Keratinocyte (primary cell): ENCODE measurements at regions not wholly inside any gene's neighbourhood (a gene's known extent, or its start where the extent isn't known, plus 50 kb on each side); places are given as distances from the start of the nearest gene placed in this dataset.

ENCODE experiments used
- DNase-seq: peaks from one replicate; pipeline ENCODE4 v3.0.0-alpha.2; 2011; ENCODE audit warnings: low read depth, missing footprints, low spot score
- FAIRE-seq: peaks from 2 replicates; lab custom pipeline; 2011; peaks lifted over from hg19 to GRCh38; lab: Jason Lieb, UNC
- H2AFZ ChIP-seq: 2 replicates; pipeline ENCODE4 v1.6.0; 2012; ENCODE audit warnings: low read length, control low read depth, inconsistent platforms; ENCODE audit not compliant: control insufficient read depth
- H3K27ac ChIP-seq: 2 replicates; pipeline ENCODE4 v1.5.1; 2011; ENCODE audit warnings: low read length; ENCODE audit not compliant: control insufficient read depth, insufficient read depth
- H3K27me3 ChIP-seq: 3 replicates; pipeline ENCODE4 v1.6.0; 2011; ENCODE audit warnings: low read length; ENCODE audit not compliant: control insufficient read depth, insufficient read depth; ENCODE audit errors: extremely low read depth
- H3K36me3 ChIP-seq, 2 experiments: 2 replicates in 1 of 2; 3 replicates in 1 of 2; pipeline ENCODE4 v1.5.1; 2011; ENCODE audit warnings: low read length in 2 of 2, mild to moderate bottlenecking in 1 of 2; ENCODE audit not compliant: control insufficient read depth in 2 of 2, insufficient read depth in 2 of 2; ENCODE audit errors: extremely low read depth in 1 of 2
- H3K4me1 ChIP-seq: 3 replicates; pipeline ENCODE4 v1.5.1; 2011; ENCODE audit warnings: low read length; ENCODE audit not compliant: control insufficient read depth, insufficient read depth; ENCODE audit errors: extremely low read depth
- H3K4me2 ChIP-seq: 3 replicates; pipeline ENCODE4 v1.6.0; 2011; ENCODE audit warnings: low read depth, low read length; ENCODE audit not compliant: control insufficient read depth, insufficient read depth; ENCODE audit errors: extremely low read depth
- H3K4me3 ChIP-seq, 3 experiments: fragments of 200-600 bp in 1 of 3; sonication (generic) in 1 of 3; 2 replicates in 2 of 3; 3 replicates in 1 of 3; pipeline ENCODE4 v1.5.1; 2011 to 2016; ENCODE audit warnings: low read length in 3 of 3, mild to moderate bottlenecking in 3 of 3, control low read depth in 2 of 3, inconsistent platforms in 1 of 3, low read depth in 1 of 3, mixed read lengths in 1 of 3, mixed run types in 1 of 3, moderate library complexity in 1 of 3; ENCODE audit not compliant: control insufficient read depth in 2 of 3, insufficient read depth in 2 of 3; ENCODE audit errors: extremely low read depth in 1 of 3
- H3K79me2 ChIP-seq: 2 replicates; pipeline ENCODE4 v1.6.0; 2012; ENCODE audit warnings: low read length; ENCODE audit not compliant: control insufficient read depth, insufficient read depth
- H3K9ac ChIP-seq: 3 replicates; pipeline ENCODE4 v1.6.0; 2011; ENCODE audit warnings: low read length; ENCODE audit not compliant: control insufficient read depth, insufficient read depth; ENCODE audit errors: extremely low read depth
- H3K9me1 ChIP-seq: 3 replicates; pipeline ENCODE4 v1.6.0; 2011; ENCODE audit warnings: low read length; ENCODE audit not compliant: control insufficient read depth, insufficient read depth; ENCODE audit errors: extremely low read depth
- H3K9me3 ChIP-seq: 2 replicates; pipeline ENCODE4 v1.5.1; 2012; ENCODE audit warnings: low read depth, low read length; ENCODE audit not compliant: control insufficient read depth
- H4K20me1 ChIP-seq: 3 replicates; pipeline ENCODE4 v1.6.0; 2011; ENCODE audit warnings: low read length; ENCODE audit not compliant: control insufficient read depth, insufficient read depth; ENCODE audit errors: extremely low read depth
- CTCF ChIP-seq, 3 experiments: IDR thresholded peaks in 1 of 3; conservative IDR thresholded peaks in 1 of 3; optimal IDR thresholded peaks in 1 of 3; 2 replicates in 2 of 3; 3 replicates in 1 of 3; pipeline versions ENCODE3 to v1.5.1; 2011; ENCODE audit warnings: low read length in 3 of 3, mild to moderate bottlenecking in 3 of 3, moderate library complexity in 2 of 3, control low read depth in 1 of 3, inconsistent platforms in 1 of 3; ENCODE audit not compliant: insufficient read depth in 2 of 3; ENCODE audit errors: extremely low read depth in 1 of 3
- EZH2 ChIP-seq: IDR thresholded peaks from one replicate; pipeline ENCODE4 v1.6.1; 2012; ENCODE audit warnings: inconsistent platforms, mild to moderate bottlenecking, low read length, moderate library complexity
- dilution Hi-C: fragments of 300-500 bp; cut with MboI; formaldehyde crosslinking; loops from one replicate; pipeline ENCODE4 v1.7.0; 2020; ENCODE audit warnings: low sequenced_read_pairs; ENCODE audit not compliant: extremely low pct_ligation_motif_present

- H3K36me3 ChIP-seq: no peaks in the 10 kb centered on the region
- FAIRE-seq: no peak
- H3K9me1 ChIP-seq: no peaks in the 10 kb centered on the region
- DNase-seq: no peak
- dilution Hi-C loops: no loop called here
- no peaks in the 10 kb centered on the region for H4K20me1 ChIP-seq
- no peak overlapping the region for H3K27ac ChIP-seq
- H3K27me3 ChIP-seq: no peaks in the 10 kb centered on the region
- H3K9ac ChIP-seq: no peak overlapping the region
- no peaks in the 10 kb centered on the region for H3K79me2 ChIP-seq
- no peak overlapping the region for H2AFZ ChIP-seq
- no peak overlapping the region for H3K4me2 ChIP-seq
- H3K4me3 ChIP-seq: no peak overlapping the region
- no peaks in the 10 kb centered on the region for H3K4me1 ChIP-seq
- TF ChIP-seq CTCF (optimal IDR thresholded peaks at IDR 0.05 in 1 of 3, IDR thresholded peaks at IDR 0.05 in 1 of 3, conservative IDR thresholded peaks at IDR 0.05 in 1 of 3; ENCODE audit: extremely low read depth in 1 of 3, insufficient read depth in 2 of 3, low read length in 3 of 3) (no peak), EZH2 (no peak)
- no peaks in the 10 kb centered on the region for H3K9me3 ChIP-seq
Observed at GRCh38 chr2:35199298-35199697, 1156.3 kb upstream of the CRIM1 start.

- Histone ChIP-seq H3K4me3 (no peak overlapping the region), H3K27ac (no peak overlapping the region), H4K20me1 (no peaks in the 10 kb centered on the region), H2AFZ (no peak overlapping the region), H3K4me2 (no peak overlapping the region), H3K4me1 (no peaks in the 10 kb centered on the region), H3K9ac (no peak overlapping the region), H3K9me3 (no peaks in the 10 kb centered on the region), H3K36me3 (no peaks in the 10 kb centered on the region), H3K79me2 (no peaks in the 10 kb centered on the region), H3K27me3 (no peaks in the 10 kb centered on the region), H3K9me1 (no peaks in the 10 kb centered on the region)
- DNase-seq (no peak), FAIRE-seq (no peak)
- dilution Hi-C loops: no loop called here
- TF ChIP-seq EZH2: no peak
- no peak for TF ChIP-seq CTCF (optimal IDR thresholded peaks at IDR 0.05 in 1 of 3, IDR thresholded peaks at IDR 0.05 in 1 of 3, conservative IDR thresholded peaks at IDR 0.05 in 1 of 3; ENCODE audit: extremely low read depth in 1 of 3, insufficient read depth in 2 of 3, low read length in 3 of 3)
Observed at GRCh38 chr2:35185861-35186412, 1169.6 kb upstream of the CRIM1 start.
